T-cell (primary cell): ENCODE measurements at regions not wholly inside any gene's neighbourhood (a gene's known extent, or its start where the extent isn't known, plus 50 kb on each side); places are given as distances from the start of the nearest gene placed in this dataset.

Experiments used
- ATAC-seq, 4 experiments: fragments of 200-7000 bp in 3 of 4; fragments of 150-1000 bp in 1 of 4; cut with Tn5 transposase; replicated peaks in 1 of 4; 1 replicate in 3 of 4; 2 replicates in 1 of 4; pipeline ENCODE4 v1.10.0; 2021; ENCODE audit warnings: moderate library complexity in 3 of 4, mild to moderate bottlenecking in 2 of 4, moderate number of reproducible peaks in 1 of 4
- CTCF ChIA-PET, 2 donors: fragments of 300-600 bp; sonication (Branson Sonifier 250); formaldehyde crosslinking; loops; one replicate each; lab custom pipeline; 2022; ENCODE audit warnings: antibody characterized with exemption in 2 of 2; lab: Charles Lee
- POLR2A ChIA-PET, 2 donors: fragments of 300-600 bp; sonication (Branson Sonifier 250); formaldehyde crosslinking; loops; one replicate each; lab custom pipeline; 2022; ENCODE audit warnings: antibody characterized with exemption in 2 of 2; lab: Charles Lee
- DNase-seq, 35 experiments: peaks; one replicate each; pipeline versions ENCODE4 v3.0.0 to v3.0.0-alpha.2; 2013 to 2023
- H3K27ac ChIP-seq: one replicate; pipeline ENCODE4 v1.5.1; 2013; ENCODE audit warnings: low read length
- H3K27me3 ChIP-seq, 2 experiments: replicated peaks in 1 of 2; 1 replicate in 1 of 2; 2 replicates in 1 of 2; pipeline versions ENCODE4 v1.6.1 to v1.7.0; 2013; ENCODE audit warnings: low read length in 1 of 2, mixed read lengths in 1 of 2; ENCODE audit not compliant: control insufficient read depth in 2 of 2, insufficient read depth in 2 of 2; ENCODE audit errors: extremely low read depth in 1 of 2
- H3K36me3 ChIP-seq, 2 donors: 1 replicate in 1 of 2; 2 replicates in 1 of 2; pipeline versions ENCODE4 v1.6.1 to v1.7.0; 2013; ENCODE audit warnings: low read length in 1 of 2; ENCODE audit not compliant: control insufficient read depth in 2 of 2, insufficient read depth in 1 of 2; ENCODE audit errors: extremely low read depth in 1 of 2
- H3K4me1 ChIP-seq, 2 experiments: 1 replicate in 1 of 2; 2 replicates in 1 of 2; pipeline versions ENCODE4 v1.6.1 to v1.7.0; 2013; ENCODE audit warnings: low read length in 2 of 2, mixed read lengths in 1 of 2; ENCODE audit not compliant: insufficient read depth in 2 of 2, control insufficient read depth in 1 of 2; ENCODE audit errors: extremely low read depth in 1 of 2
- H3K4me3 ChIP-seq, 2 donors: 1 replicate in 1 of 2; 2 replicates in 1 of 2; pipeline versions ENCODE4 v1.5.1 to v1.7.0; 2013; ENCODE audit warnings: mild to moderate bottlenecking in 2 of 2, low read length in 1 of 2, moderate library complexity in 1 of 2; ENCODE audit not compliant: control insufficient read depth in 1 of 2; ENCODE audit errors: extremely low read depth in 1 of 2
- H3K9me3 ChIP-seq: 2 replicates; pipeline ENCODE4 v1.7.0; 2013
- H3K27ac Mint-ChIP-seq, 2 donors: one replicate each; pipeline ENCODE4 v1.8.0; 2020 to 2021; ENCODE audit warnings: mild to moderate bottlenecking in 2 of 2, mixed read lengths in 2 of 2
- H3K27me3 Mint-ChIP-seq, 2 donors: one replicate each; pipeline ENCODE4 v1.8.0; 2021 to 2022; ENCODE audit warnings: mixed read lengths in 2 of 2
- H3K36me3 Mint-ChIP-seq: one replicate; pipeline ENCODE4 v1.8.0; 2021; ENCODE audit warnings: mixed read lengths
- H3K4me1 Mint-ChIP-seq, 3 donors: one replicate each; pipeline ENCODE4 v1.8.0; 2020 to 2022; ENCODE audit warnings: mixed read lengths in 3 of 3, mild to moderate bottlenecking in 1 of 3
- H3K4me3 Mint-ChIP-seq, 3 donors: one replicate each; pipeline ENCODE4 v1.8.0; 2020 to 2022; ENCODE audit warnings: mild to moderate bottlenecking in 3 of 3, mixed read lengths in 3 of 3, moderate library complexity in 3 of 3
- H3K9me3 Mint-ChIP-seq, 3 donors: one replicate each; pipeline ENCODE4 v1.8.0; 2020 to 2022; ENCODE audit warnings: mixed read lengths in 3 of 3
- WGBS: methylation state at CpG from one replicate; pipeline ENCODE4 v1.1.5; 2013; ENCODE audit warnings: missing lambda C conversion rate; ENCODE audit not compliant: insufficient coverage; 5-methylcytosine and 5-hydroxymethylcytosine counted together

GRCh38 chr12:25337916-25338315 lies 87.2 kb upstream of the KRAS start:
- H3K9me3 Mint-ChIP-seq = peaks cover 0 to 8% (median 0%) of the 10 kb centered on the region in 3 donors
- ChIA-PET CTCF (no interaction called here), POLR2A (no interaction called here)
- Histone ChIP-seq H3K27me3 (no peaks in the 10 kb centered on the region), H3K36me3 (no peaks in the 10 kb centered on the region), H3K9me3 (no peaks in the 10 kb centered on the region), H3K4me1 (no peaks in the 10 kb centered on the region), H3K27ac (no peak overlapping the region), H3K4me3 (no peak overlapping the region)
- ATAC-seq (no peak), DNase-seq (no peak)
- H3K27me3 Mint-ChIP-seq = no peaks in the 10 kb centered on the region
- H3K27ac Mint-ChIP-seq = no peak overlapping the region
- no peaks in the 10 kb centered on the region for H3K36me3 Mint-ChIP-seq
- no peak overlapping the region for H3K4me3 Mint-ChIP-seq
- no CpG with 5 or more reads among the region's 3 CpGs for WGBS
- peaks cover 6 to 11% (median 9%) of the 10 kb centered on the region in 3 donors for H3K4me1 Mint-ChIP-seq

GRCh38 chr12:25332143-25332542 lies 81.4 kb upstream of the KRAS start:
- Mint-ChIP-seq H3K4me3 (no peak overlapping the region), H3K4me1 (peaks cover 6 to 27% (median 14%) of the 10 kb centered on the region in 3 donors), H3K9me3 (no peaks in the 10 kb centered on the region), H3K27ac (no peak overlapping the region), H3K27me3 (no peaks in the 10 kb centered on the region), H3K36me3 (no peaks in the 10 kb centered on the region)
- Histone ChIP-seq H3K9me3 (no peaks in the 10 kb centered on the region), H3K27ac (no peak overlapping the region), H3K4me1 (no peaks in the 10 kb centered on the region), H3K36me3 (no peaks in the 10 kb centered on the region), H3K4me3 (no peak overlapping the region), H3K27me3 (no peaks in the 10 kb centered on the region)
- DNase-seq = no peak
- no peak for ATAC-seq
- ChIA-PET CTCF (interaction anchor here in 1 of 2 donors (1.2 to 2.2 kb wide), 2 partner anchors 55 to 91 kb away, joined by 3 to 6 read pairs; no protein-coding TSS in a partner anchor), POLR2A (no interaction called here)
- whole genome bisulfite sequencing = 57% methylated on average over 1 of the region's 3 CpGs

- Mint-ChIP-seq H3K36me3 (no peaks in the 10 kb centered on the region), H3K27me3 (no peaks in the 10 kb centered on the region), H3K9me3 (no peaks in the 10 kb centered on the region), H3K4me3 (no peak overlapping the region), H3K4me1 (peaks cover 11 to 27% (median 16%) of the 10 kb centered on the region in 3 donors), H3K27ac (no peak overlapping the region)
- no peaks in the 10 kb centered on the region for H3K9me3 ChIP-seq
- no peak for DNase-seq
- ATAC-seq = no peak
- no peaks in the 10 kb centered on the region for H3K27me3 ChIP-seq
- peaks cover 10% of the 10 kb centered on the region in 2 experiments for H3K4me1 ChIP-seq
- H3K27ac ChIP-seq = no peak overlapping the region
- H3K4me3 ChIP-seq = no peak overlapping the region
- H3K36me3 ChIP-seq = no peaks in the 10 kb centered on the region
- CTCF ChIA-PET = no interaction called here
- 100% methylated on average over 1 of the region's 5 CpGs for WGBS
- POLR2A ChIA-PET = no interaction called here
Measured at GRCh38 chr12:25328072-25328712, 77.5 kb upstream of the KRAS start.

GRCh38 chr12:25327321-25327720 lies 76.6 kb upstream of the KRAS start:
- no peak overlapping the region for H3K27ac ChIP-seq
- no peak overlapping the region for H3K4me3 ChIP-seq
- CTCF ChIA-PET = no interaction called here
- Mint-ChIP-seq H3K36me3 (no peaks in the 10 kb centered on the region), H3K4me3 (no peak overlapping the region), H3K27me3 (no peaks in the 10 kb centered on the region), H3K9me3 (no peaks in the 10 kb centered on the region), H3K4me1 (peaks cover 20 to 33% (median 24%) of the 10 kb centered on the region in 3 donors), H3K27ac (no peak overlapping the region)
- no peaks in the 10 kb centered on the region for H3K36me3 ChIP-seq
- POLR2A ChIA-PET = interaction anchor here in 1 of 2 donors (0.6 kb wide), 1 partner anchor 9 kb away, joined by 3 read pairs; no protein-coding TSS in a partner anchor
- peaks cover 15 to 16% of the 10 kb centered on the region in 2 experiments for H3K4me1 ChIP-seq
- no peaks in the 10 kb centered on the region for H3K27me3 ChIP-seq
- ATAC-seq (no peak), DNase-seq (no peak)
- WGBS = no CpG with 5 or more reads among the region's 4 CpGs
- no peaks in the 10 kb centered on the region for H3K9me3 ChIP-seq

- no peak overlapping the region for H3K27ac Mint-ChIP-seq
- Histone ChIP-seq H3K4me3 (no peak overlapping the region), H3K9me3 (no peaks in the 10 kb centered on the region), H3K27ac (no peak overlapping the region), H3K27me3 (no peaks in the 10 kb centered on the region), H3K36me3 (no peaks in the 10 kb centered on the region), H3K4me1 (peaks cover 21 to 23% of the 10 kb centered on the region in 2 experiments)
- ChIA-PET POLR2A (no interaction called here), CTCF (interaction anchor here in 1 of 2 donors (1.3 to 1.9 kb wide), 2 partner anchors 61 to 85 kb away, joined by 5 read pairs; no protein-coding TSS in a partner anchor)
- ATAC-seq = no peak
- peaks cover 29 to 35% (median 32%) of the 10 kb centered on the region in 3 donors for H3K4me1 Mint-ChIP-seq
- DNase-seq = no peak
- H3K9me3 Mint-ChIP-seq = no peaks in the 10 kb centered on the region
- H3K36me3 Mint-ChIP-seq = no peaks in the 10 kb centered on the region
- WGBS = no CpG with 5 or more reads among the region's 2 CpGs
- H3K27me3 Mint-ChIP-seq = no peaks in the 10 kb centered on the region
- H3K4me3 Mint-ChIP-seq = no peak overlapping the region
Measured at GRCh38 chr12:25326326-25326725, 75.6 kb upstream of the KRAS start.

GRCh38 chr12:25324861-25325260 lies 74.1 kb upstream of the KRAS start:
- Histone ChIP-seq H3K36me3 (no peaks in the 10 kb centered on the region), H3K4me1 (peaks cover 26 to 36% of the 10 kb centered on the region in 2 experiments), H3K27ac (no peak overlapping the region), H3K9me3 (no peaks in the 10 kb centered on the region), H3K27me3 (no peaks in the 10 kb centered on the region), H3K4me3 (no peak overlapping the region)
- no peak for ATAC-seq
- H3K4me1 Mint-ChIP-seq = peaks cover 44 to 46% (median 44%) of the 10 kb centered on the region in 3 donors
- DNase-seq = no peak
- H3K27me3 Mint-ChIP-seq = no peaks in the 10 kb centered on the region
- CTCF ChIA-PET = interaction anchor here (0.5 to 1.9 kb wide), 3 partner anchors 55 to 1913 kb away, joined by 3 to 5 read pairs (median 4); no protein-coding TSS in a partner anchor
- POLR2A ChIA-PET = interaction anchor here in 1 of 2 donors (0.6 to 1.0 kb wide), 2 partner anchors 10 to 83 kb away, joined by 3 to 8 read pairs; no protein-coding TSS in a partner anchor
- H3K9me3 Mint-ChIP-seq = no peaks in the 10 kb centered on the region
- H3K27ac Mint-ChIP-seq = no peak overlapping the region
- WGBS = no CpG with 5 or more reads among the region's 2 CpGs
- H3K36me3 Mint-ChIP-seq = no peaks in the 10 kb centered on the region
- H3K4me3 Mint-ChIP-seq = no peak overlapping the region
